ACC112 (cell line): ENCODE measurements at regions not wholly inside any gene's neighbourhood (a gene's known extent, or its start where the extent isn't known, plus 50 kb on each side); places are given as distances from the start of the nearest gene placed in this dataset.

Experiments used
- H2AFZ ChIP-seq: fragments of 200-600 bp; sonication (generic); one replicate; pipeline ENCODE4 v1.6.0; 2017; ENCODE audit warnings: antibody characterized with exemption, low read length; ENCODE audit not compliant: unreplicated experiment
- H3K27ac ChIP-seq: fragments of 200-600 bp; sonication (generic); 2 replicates; pipeline ENCODE4 v1.5.1; 2014; ENCODE audit warnings: low read depth, mild to moderate bottlenecking, antibody characterized with exemption, low read length, moderate library complexity
- H3K27me3 ChIP-seq: fragments of 200-600 bp; sonication (generic); 2 replicates; pipeline ENCODE4 v1.6.1; 2014; ENCODE audit warnings: mild to moderate bottlenecking, antibody characterized with exemption, low read length, moderate library complexity, mixed read lengths; ENCODE audit not compliant: insufficient read depth
- H3K36me3 ChIP-seq: fragments of 200-600 bp; sonication (generic); 2 replicates; pipeline ENCODE4 v1.6.1; 2016; ENCODE audit warnings: mild to moderate bottlenecking, antibody characterized with exemption, low read length, moderate library complexity, mixed read lengths; ENCODE audit not compliant: insufficient read depth
- H3K4me1 ChIP-seq: fragments of 200-600 bp; sonication (generic); one replicate; pipeline ENCODE4 v1.6.1; 2016; ENCODE audit warnings: low read length, mixed read lengths; ENCODE audit not compliant: insufficient read depth, unreplicated experiment, control insufficient read depth
- H3K4me3 ChIP-seq: fragments of 200-600 bp; sonication (generic); 2 replicates; pipeline ENCODE4 v1.5.1; 2014; ENCODE audit warnings: mild to moderate bottlenecking, low read depth, low read length
- H3K79me2 ChIP-seq: fragments of 200-600 bp; sonication (generic); one replicate; pipeline ENCODE4 v1.6.0; 2016; ENCODE audit warnings: low read length; ENCODE audit not compliant: control insufficient read depth, unreplicated experiment, insufficient read depth

- Histone ChIP-seq H3K79me2 (no peaks in the 10 kb centered on the region), H3K27me3 (no peaks in the 10 kb centered on the region), H3K27ac (no peak overlapping the region), H3K36me3 (no peaks in the 10 kb centered on the region), H3K4me3 (no peak overlapping the region), H2AFZ (no peak overlapping the region), H3K4me1 (no peaks in the 10 kb centered on the region)
These were observed 809.2 kb downstream of the KCNT2 start for GRCh38 chr1:195799016-195799415.

DNA sequence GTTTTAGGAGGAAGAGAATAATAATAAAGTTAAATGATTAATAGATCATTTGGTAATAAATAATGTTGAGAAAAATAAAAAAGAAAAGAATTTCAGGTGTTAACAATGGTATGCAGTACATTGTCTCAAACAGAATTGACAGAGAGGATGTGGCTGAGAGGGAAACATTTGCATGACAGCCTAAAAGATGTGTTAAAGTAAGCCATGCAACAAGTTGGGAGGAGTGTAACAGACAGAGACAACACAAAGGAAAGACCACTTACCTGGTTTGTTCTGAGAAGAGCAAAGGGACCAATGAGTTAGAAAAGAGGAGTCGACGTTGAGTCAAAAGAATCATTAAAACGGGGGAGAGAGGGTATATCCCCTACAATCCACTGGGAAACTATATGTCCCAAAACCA lies 814.0 kb downstream of the KCNT2 start:
- Histone ChIP-seq H3K4me1 (no peaks in the 10 kb centered on the region), H3K36me3 (no peaks in the 10 kb centered on the region), H3K4me3 (no peak overlapping the region), H3K79me2 (no peaks in the 10 kb centered on the region), H3K27ac (no peak overlapping the region), H3K27me3 (no peaks in the 10 kb centered on the region), H2AFZ (no peak overlapping the region)

GRCh38 chr1:195791796-195792195 lies 816.4 kb downstream of the KCNT2 start:
- Histone ChIP-seq H3K36me3 (no peaks in the 10 kb centered on the region), H3K27me3 (no peaks in the 10 kb centered on the region), H3K27ac (no peak overlapping the region), H3K79me2 (no peaks in the 10 kb centered on the region), H2AFZ (no peak overlapping the region), H3K4me3 (no peak overlapping the region), H3K4me1 (no peaks in the 10 kb centered on the region)

- no peaks in the 10 kb centered on the region for H3K36me3 ChIP-seq
- no peaks in the 10 kb centered on the region for H3K79me2 ChIP-seq
- no peaks in the 10 kb centered on the region for H3K4me1 ChIP-seq
- H3K27me3 ChIP-seq = no peaks in the 10 kb centered on the region
- no peak overlapping the region for H3K4me3 ChIP-seq
- H2AFZ ChIP-seq = no peak overlapping the region
- no peak overlapping the region for H3K27ac ChIP-seq
These were observed 817.6 kb downstream of the KCNT2 start for GRCh38 chr1:195790514-195791168.

DNA sequence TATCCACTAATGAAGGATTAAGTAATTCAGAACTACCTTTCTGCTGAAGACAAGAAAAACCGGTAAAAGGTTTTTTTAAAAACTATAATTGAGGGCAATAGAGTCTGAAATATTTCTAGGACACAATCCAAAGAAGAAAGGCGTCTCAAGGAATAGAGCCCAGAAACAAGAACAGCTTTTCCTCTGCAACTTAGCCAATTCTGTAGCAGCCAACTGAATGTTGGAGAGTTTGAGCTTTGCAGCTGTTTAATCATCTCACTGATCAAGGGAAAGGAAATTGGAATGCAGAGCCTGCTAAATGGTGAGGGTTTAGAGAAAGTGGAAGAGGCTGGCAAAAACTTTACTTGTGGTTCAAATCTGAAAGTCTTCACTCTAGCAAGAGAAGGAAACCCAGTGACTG lies 818.9 kb downstream of the KCNT2 start:
- H2AFZ ChIP-seq = no peak overlapping the region

GRCh38 chr1:195788721-195789120 lies 819.5 kb downstream of the KCNT2 start:
- no peak overlapping the region for H3K4me3 ChIP-seq
- H3K36me3 ChIP-seq = no peaks in the 10 kb centered on the region
- H2AFZ ChIP-seq = no peak overlapping the region
- no peaks in the 10 kb centered on the region for H3K27me3 ChIP-seq
- no peaks in the 10 kb centered on the region for H3K79me2 ChIP-seq
- no peaks in the 10 kb centered on the region for H3K4me1 ChIP-seq
- no peak overlapping the region for H3K27ac ChIP-seq

More for the DNA sequence above, 818.9 kb downstream of the KCNT2 start:
- no peaks in the 10 kb centered on the region for H3K79me2 ChIP-seq
- no peaks in the 10 kb centered on the region for H3K4me1 ChIP-seq
- no peak overlapping the region for H3K27ac ChIP-seq
- no peaks in the 10 kb centered on the region for H3K27me3 ChIP-seq
- H3K4me3 ChIP-seq = no peak overlapping the region
- H3K36me3 ChIP-seq = no peaks in the 10 kb centered on the region

- Histone ChIP-seq H3K4me1 (no peaks in the 10 kb centered on the region), H2AFZ (no peak overlapping the region), H3K36me3 (no peaks in the 10 kb centered on the region), H3K27ac (no peak overlapping the region), H3K4me3 (no peak overlapping the region), H3K27me3 (peaks cover 15% of the 10 kb centered on the region), H3K79me2 (no peaks in the 10 kb centered on the region)
These were observed 822.4 kb downstream of the KCNT2 start for GRCh38 chr1:195785830-195786229.

GRCh38 chr1:195773931-195774330 lies 834.3 kb downstream of the KCNT2 start:
- Histone ChIP-seq H3K4me3 (no peak overlapping the region), H3K27me3 (0 out of 2 replicates have a peak, but pooled peaks cover 2% of the 10 kb centered on the region), H3K27ac (no peak overlapping the region), H3K79me2 (no peaks in the 10 kb centered on the region), H3K4me1 (no peaks in the 10 kb centered on the region), H2AFZ (no peak overlapping the region), H3K36me3 (no peaks in the 10 kb centered on the region)

DNA sequence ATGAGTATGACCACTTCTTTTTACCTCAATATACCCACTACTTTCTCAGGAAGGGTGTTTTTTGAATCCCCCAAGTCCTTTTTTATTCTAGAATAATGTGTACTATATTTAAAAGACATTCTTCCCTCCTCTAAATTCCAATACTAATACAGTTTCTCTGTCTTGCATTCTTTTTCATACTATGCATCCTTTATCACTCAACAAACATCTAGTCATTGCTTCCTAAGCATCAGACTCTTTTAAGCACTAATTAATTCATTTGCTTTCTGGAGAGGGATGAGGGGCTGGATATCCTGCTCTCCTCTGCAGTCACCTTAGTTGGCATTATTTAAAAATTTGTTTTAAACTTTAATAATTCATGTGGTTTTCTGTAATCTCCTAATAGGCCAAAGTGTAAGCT lies 838.8 kb downstream of the KCNT2 start:
- no peaks in the 10 kb centered on the region for H3K4me1 ChIP-seq
- H3K27me3 ChIP-seq = no peaks in the 10 kb centered on the region
- H2AFZ ChIP-seq = no peak overlapping the region
- no peaks in the 10 kb centered on the region for H3K79me2 ChIP-seq
- H3K27ac ChIP-seq = no peak overlapping the region
- H3K36me3 ChIP-seq = no peaks in the 10 kb centered on the region
- no peak overlapping the region for H3K4me3 ChIP-seq

DNA sequence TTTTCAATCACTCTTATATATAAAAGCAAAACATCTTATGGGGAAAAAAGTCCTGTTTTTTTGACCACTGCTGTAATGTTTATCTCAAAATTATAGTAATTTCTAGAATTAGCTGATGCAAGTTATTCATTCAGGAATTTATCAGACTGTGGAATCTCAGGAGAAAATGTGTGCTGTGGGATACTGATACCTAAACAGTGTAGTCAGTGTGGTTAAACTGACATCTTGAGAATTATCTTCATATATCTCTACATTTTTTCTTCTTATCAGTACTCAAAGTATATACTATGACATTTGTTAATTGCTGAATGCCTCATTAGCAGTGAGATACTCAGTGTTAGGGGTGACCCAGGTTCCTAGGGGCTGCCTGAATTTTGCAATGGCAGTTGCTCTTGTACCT lies 839.3 kb downstream of the KCNT2 start:
- no peaks in the 10 kb centered on the region for H3K36me3 ChIP-seq
- no peak overlapping the region for H3K4me3 ChIP-seq
- no peaks in the 10 kb centered on the region for H3K79me2 ChIP-seq
- no peak overlapping the region for H3K27ac ChIP-seq
- no peaks in the 10 kb centered on the region for H3K4me1 ChIP-seq
- H3K27me3 ChIP-seq = no peaks in the 10 kb centered on the region
- H2AFZ ChIP-seq = no peak overlapping the region

- H2AFZ ChIP-seq = no peak overlapping the region
- no peak overlapping the region for H3K27ac ChIP-seq
- no peaks in the 10 kb centered on the region for H3K4me1 ChIP-seq
- H3K27me3 ChIP-seq = no peaks in the 10 kb centered on the region
- H3K36me3 ChIP-seq = no peaks in the 10 kb centered on the region
- no peaks in the 10 kb centered on the region for H3K79me2 ChIP-seq
- no peak overlapping the region for H3K4me3 ChIP-seq
These were observed 839.9 kb downstream of the KCNT2 start for GRCh38 chr1:195768377-195768776.
